Karpas-422 (cell line): ENCODE measurements at regions not wholly inside any gene's neighbourhood (a gene's known extent, or its start where the extent isn't known, plus 50 kb on each side); places are given as distances from the start of the nearest gene placed in this dataset.

ENCODE experiments used
- DNase-seq: peaks from one replicate; pipeline ENCODE4 v3.0.0-alpha.2; 2015
- H2AFZ ChIP-seq: fragments of 200-600 bp; sonication (generic); 2 replicates; pipeline ENCODE4 v1.6.1; 2014; ENCODE audit warnings: antibody characterized with exemption, low read length, mixed read lengths
- H3K27ac ChIP-seq: fragments of 200-600 bp; sonication (generic); 2 replicates; pipeline ENCODE4 v1.5.1; 2014; ENCODE audit warnings: mild to moderate bottlenecking, low read length, moderate library complexity
- H3K27me3 ChIP-seq: fragments of 200-600 bp; sonication (generic); 2 replicates; pipeline ENCODE4 v1.6.1; 2014; ENCODE audit warnings: low read length, mixed read lengths
- H3K36me3 ChIP-seq: fragments of 200-600 bp; sonication (generic); 2 replicates; pipeline ENCODE4 v1.6.1; 2014; ENCODE audit warnings: low read length, mixed read lengths; ENCODE audit not compliant: insufficient read depth
- H3K4me1 ChIP-seq: fragments of 200-600 bp; sonication (generic); 2 replicates; pipeline ENCODE4 v1.6.1; 2014; ENCODE audit warnings: mild to moderate bottlenecking, low read length, mixed read lengths
- H3K4me2 ChIP-seq: fragments of 200-600 bp; sonication (generic); 2 replicates; pipeline ENCODE4 v1.6.1; 2014; ENCODE audit warnings: low read length, low read depth, mild to moderate bottlenecking; ENCODE audit not compliant: poor library complexity, severe bottlenecking
- H3K4me3 ChIP-seq: fragments of 200-600 bp; sonication (generic); 2 replicates; pipeline ENCODE4 v1.5.1; 2014; ENCODE audit warnings: mild to moderate bottlenecking, antibody characterized with exemption, low read length, mixed read lengths
- H3K79me2 ChIP-seq: fragments of 200-600 bp; sonication (generic); 2 replicates; pipeline ENCODE4 v1.6.1; 2014; ENCODE audit warnings: mild to moderate bottlenecking, low read length, mixed read lengths
- H3K9ac ChIP-seq: fragments of 200-600 bp; sonication (generic); 2 replicates; pipeline ENCODE4 v1.6.0; 2014; ENCODE audit warnings: low read length
- H3K9me2 ChIP-seq: fragments of 200-600 bp; sonication (generic), shearing (Covaris generic); replicated peaks from 2 replicates; pipeline ENCODE4 v1.6.0; 2014; ENCODE audit warnings: mild to moderate bottlenecking, low read length, moderate library complexity; ENCODE audit not compliant: insufficient read depth
- H3K9me3 ChIP-seq: fragments of 300-700, 200-600 bp; sonication (generic); 2 replicates; pipeline ENCODE4 v1.6.1; 2014; ENCODE audit warnings: low read length, mixed read lengths
- H4K20me1 ChIP-seq: fragments of 200-600 bp; sonication (generic); 2 replicates; pipeline ENCODE4 v1.6.1; 2014; ENCODE audit warnings: mild to moderate bottlenecking, antibody characterized with exemption, low read length, low read depth; ENCODE audit not compliant: insufficient read depth

DNA sequence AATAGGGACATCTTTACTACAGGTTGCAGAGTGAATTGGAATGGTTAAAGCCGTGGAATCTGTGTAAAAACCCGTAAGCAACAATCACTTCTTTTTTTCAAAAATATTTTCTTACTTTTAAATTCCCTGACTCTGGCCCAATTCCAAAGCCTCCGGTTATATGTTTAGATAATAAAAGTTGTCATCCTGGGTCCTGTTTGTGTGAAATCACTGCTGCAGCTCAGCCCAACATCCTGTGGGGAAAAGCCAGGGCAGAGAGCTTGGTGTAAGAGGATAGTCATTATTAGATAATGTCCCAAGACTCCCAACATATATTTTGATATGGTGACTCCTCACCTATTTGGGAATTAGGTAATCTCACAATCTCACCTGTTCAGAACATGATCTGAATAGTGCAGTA is 586.0 kb upstream of the BRINP1 start:
- H3K9ac ChIP-seq: no peak overlapping the region
- H3K4me3 ChIP-seq: no peak overlapping the region
- H3K27me3 ChIP-seq: no peaks in the 10 kb centered on the region
- no peaks in the 10 kb centered on the region for H3K79me2 ChIP-seq
- no peaks in the 10 kb centered on the region for H4K20me1 ChIP-seq
- no peaks in the 10 kb centered on the region for H3K36me3 ChIP-seq
- DNase-seq: no peak
- no peaks in the 10 kb centered on the region for H3K9me2 ChIP-seq
- H3K4me2 ChIP-seq: no peak overlapping the region
- no peak overlapping the region for H2AFZ ChIP-seq
- no peaks in the 10 kb centered on the region for H3K9me3 ChIP-seq
- no peaks in the 10 kb centered on the region for H3K4me1 ChIP-seq
- no peak overlapping the region for H3K27ac ChIP-seq

DNA sequence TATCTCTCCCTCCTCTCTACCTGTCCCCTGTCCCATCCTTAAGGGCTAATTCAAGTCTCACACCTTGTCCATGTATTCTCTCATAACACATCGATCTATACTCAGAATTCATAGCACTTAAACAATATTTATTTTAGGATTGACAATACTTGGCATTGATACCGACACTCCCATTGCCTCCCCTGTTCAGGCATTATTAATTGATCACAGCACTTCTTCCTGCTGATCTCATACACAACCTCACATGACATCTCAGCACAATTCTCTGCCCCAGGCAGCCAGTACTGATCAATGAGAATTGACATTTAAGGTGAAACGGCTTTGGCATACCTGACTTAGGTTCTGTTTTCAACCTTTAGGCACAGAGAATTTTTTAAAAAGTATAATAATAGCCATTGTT is 582.4 kb upstream of the BRINP1 start:
- Histone ChIP-seq H4K20me1 (no peaks in the 10 kb centered on the region), H3K4me3 (no peak overlapping the region), H3K27ac (no peak overlapping the region), H3K9me2 (no peaks in the 10 kb centered on the region), H3K4me1 (no peaks in the 10 kb centered on the region), H3K79me2 (no peaks in the 10 kb centered on the region), H3K36me3 (no peaks in the 10 kb centered on the region), H3K27me3 (no peaks in the 10 kb centered on the region), H2AFZ (no peak overlapping the region), H3K9ac (no peak overlapping the region), H3K4me2 (no peak overlapping the region), H3K9me3 (no peaks in the 10 kb centered on the region)
- DNase-seq: no peak

DNA sequence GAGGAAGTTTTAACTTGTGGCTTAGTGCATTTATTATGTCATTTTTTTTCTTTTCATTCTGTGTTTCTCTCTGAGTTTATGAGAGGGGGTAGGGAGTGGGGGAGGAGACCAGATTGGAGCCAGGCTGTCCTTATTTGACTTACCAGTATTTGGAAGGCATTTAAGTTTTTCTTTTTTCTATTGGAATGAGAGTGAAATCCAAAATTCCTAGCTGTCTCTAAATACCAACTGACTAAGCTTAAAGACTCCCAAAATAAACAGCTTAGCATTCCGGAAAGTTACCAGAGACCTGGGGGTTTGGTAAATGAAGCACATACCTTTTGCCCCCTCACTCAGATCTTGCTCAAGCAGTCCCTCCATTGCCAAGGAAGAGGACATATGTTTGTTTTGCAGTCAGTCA is 581.9 kb upstream of the BRINP1 start:
- no peak overlapping the region for H2AFZ ChIP-seq
- DNase-seq: no peak
- H3K4me2 ChIP-seq: no peak overlapping the region
- H3K9me3 ChIP-seq: no peaks in the 10 kb centered on the region
- H3K4me3 ChIP-seq: no peak overlapping the region
- H3K9ac ChIP-seq: no peak overlapping the region
- H4K20me1 ChIP-seq: no peaks in the 10 kb centered on the region
- no peaks in the 10 kb centered on the region for H3K9me2 ChIP-seq
- H3K27ac ChIP-seq: no peak overlapping the region
- no peaks in the 10 kb centered on the region for H3K27me3 ChIP-seq
- no peaks in the 10 kb centered on the region for H3K4me1 ChIP-seq
- H3K36me3 ChIP-seq: no peaks in the 10 kb centered on the region
- H3K79me2 ChIP-seq: no peaks in the 10 kb centered on the region

DNA sequence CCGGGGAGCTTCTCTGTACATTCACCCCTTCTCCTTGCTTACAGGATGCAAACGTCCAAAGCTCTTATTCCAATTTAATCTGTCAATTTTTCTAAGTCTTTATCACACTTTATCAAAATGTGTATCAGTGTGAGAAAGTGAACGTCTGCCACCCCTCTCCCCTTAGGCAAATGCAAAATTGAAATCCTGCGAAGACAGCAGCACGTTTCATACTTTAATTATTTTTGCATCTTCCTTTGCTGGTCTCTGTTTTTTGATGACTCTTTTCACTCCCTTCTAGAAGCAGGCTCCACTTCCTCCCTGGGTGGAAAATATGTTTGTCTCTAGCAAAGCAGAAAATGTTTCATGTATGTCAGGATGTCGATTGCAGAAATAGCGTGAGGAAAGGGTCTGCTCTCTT is 576.5 kb upstream of the BRINP1 start:
- Histone ChIP-seq H3K9me3 (no peaks in the 10 kb centered on the region), H3K4me2 (no peak overlapping the region), H3K9ac (no peak overlapping the region), H4K20me1 (no peaks in the 10 kb centered on the region), H3K79me2 (no peaks in the 10 kb centered on the region), H3K27ac (no peak overlapping the region), H3K36me3 (no peaks in the 10 kb centered on the region), H2AFZ (no peak overlapping the region), H3K4me1 (no peaks in the 10 kb centered on the region), H3K27me3 (no peaks in the 10 kb centered on the region), H3K9me2 (no peaks in the 10 kb centered on the region), H3K4me3 (no peak overlapping the region)
- no peak for DNase-seq

DNA sequence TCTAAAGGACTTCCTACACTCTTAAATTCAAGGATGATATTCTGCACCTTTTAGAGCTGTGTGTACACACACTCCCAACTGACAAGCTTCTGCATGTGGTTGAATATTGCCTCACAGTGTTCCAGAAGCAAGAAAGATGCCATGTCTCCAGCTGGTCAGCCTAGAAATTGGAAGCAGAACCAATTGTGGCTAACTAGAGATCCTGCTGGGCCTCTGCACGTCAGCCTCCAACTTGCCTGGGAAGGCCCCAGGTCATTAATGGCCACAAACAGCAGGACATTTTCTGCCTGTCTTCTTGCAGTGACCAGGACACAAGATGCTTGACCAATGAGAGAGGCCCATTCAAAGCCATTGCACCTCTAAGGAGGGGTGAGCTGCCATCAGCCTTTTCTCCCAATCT is 571.9 kb upstream of the BRINP1 start:
- Histone ChIP-seq H2AFZ (no peak overlapping the region), H4K20me1 (no peaks in the 10 kb centered on the region), H3K27ac (no peak overlapping the region), H3K79me2 (no peaks in the 10 kb centered on the region), H3K9me2 (no peaks in the 10 kb centered on the region), H3K36me3 (no peaks in the 10 kb centered on the region), H3K4me1 (no peaks in the 10 kb centered on the region), H3K9me3 (no peaks in the 10 kb centered on the region), H3K4me2 (no peak overlapping the region), H3K9ac (no peak overlapping the region), H3K4me3 (no peak overlapping the region), H3K27me3 (no peaks in the 10 kb centered on the region)
- DNase-seq: no peak

DNA sequence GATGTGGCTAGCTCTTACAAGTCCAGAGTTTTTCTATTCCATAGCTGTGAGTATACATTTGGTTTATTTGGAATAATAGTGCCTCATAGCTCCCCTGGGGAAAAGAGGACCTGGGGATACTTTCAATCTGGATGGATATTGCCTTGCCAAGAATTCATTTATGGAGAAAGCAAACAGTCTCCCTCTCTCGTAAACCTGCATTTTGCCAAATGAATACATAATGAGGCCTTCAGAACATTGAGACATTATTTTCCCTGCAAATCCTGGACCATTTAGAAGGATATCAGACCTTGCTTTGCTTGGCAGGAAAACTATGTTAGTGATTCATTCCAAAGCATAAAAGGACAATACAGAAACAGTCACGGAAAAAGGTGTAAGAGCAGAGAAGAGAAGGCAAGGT is 569.6 kb upstream of the BRINP1 start:
- Histone ChIP-seq H3K9ac (no peak overlapping the region), H3K36me3 (no peaks in the 10 kb centered on the region), H3K4me2 (no peak overlapping the region), H3K27ac (no peak overlapping the region), H3K9me2 (no peaks in the 10 kb centered on the region), H3K4me1 (no peaks in the 10 kb centered on the region), H2AFZ (no peak overlapping the region), H3K79me2 (no peaks in the 10 kb centered on the region), H3K27me3 (no peaks in the 10 kb centered on the region), H3K9me3 (no peaks in the 10 kb centered on the region), H3K4me3 (no peak overlapping the region), H4K20me1 (no peaks in the 10 kb centered on the region)
- DNase-seq: no peak

DNA sequence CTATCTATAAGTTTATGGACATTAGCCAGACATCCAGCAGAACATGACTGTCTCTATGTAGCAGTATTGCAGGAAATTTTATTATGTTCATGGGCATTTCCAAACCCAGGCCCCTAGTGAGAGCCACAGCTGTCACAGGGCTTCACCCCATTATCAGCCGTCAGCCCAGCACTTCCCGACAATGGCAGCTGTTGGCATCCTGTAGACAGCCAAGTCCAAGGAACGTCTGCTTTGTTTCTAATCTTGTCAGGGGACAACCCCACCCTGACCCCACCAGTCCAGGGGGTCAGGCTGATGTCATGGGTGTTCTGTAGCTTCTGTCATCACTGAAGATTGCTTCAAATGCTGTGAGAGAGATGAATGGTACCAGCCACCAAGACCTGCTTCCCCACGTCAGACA is 565.3 kb upstream of the BRINP1 start:
- Histone ChIP-seq H3K79me2 (no peaks in the 10 kb centered on the region), H4K20me1 (no peaks in the 10 kb centered on the region), H3K4me3 (no peak overlapping the region), H3K27me3 (no peaks in the 10 kb centered on the region), H3K4me1 (no peaks in the 10 kb centered on the region), H3K27ac (no peak overlapping the region), H3K9ac (no peak overlapping the region), H3K9me2 (no peaks in the 10 kb centered on the region), H3K36me3 (no peaks in the 10 kb centered on the region), H3K9me3 (no peaks in the 10 kb centered on the region), H3K4me2 (no peak overlapping the region), H2AFZ (no peak overlapping the region)
- no peak for DNase-seq

DNA sequence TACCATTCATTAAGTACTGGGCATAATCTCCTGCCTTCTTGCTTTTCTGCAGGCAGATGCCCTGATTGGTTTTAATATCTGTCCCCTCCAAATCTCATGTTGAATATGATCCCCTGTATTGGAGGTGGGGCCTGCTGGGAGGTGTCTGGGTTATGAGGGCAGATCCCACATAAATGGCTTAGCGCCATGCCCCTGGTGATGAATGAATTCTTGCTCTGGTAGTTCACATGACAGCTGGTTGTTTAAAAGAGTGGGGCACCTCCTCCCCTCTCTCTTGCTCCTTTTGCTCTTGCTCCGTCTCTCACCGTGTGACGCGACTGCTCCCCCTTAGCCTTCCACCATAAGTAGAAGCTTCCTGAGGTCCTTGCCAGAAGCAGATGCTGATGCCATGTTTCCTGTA is 564.0 kb upstream of the BRINP1 start:
- no peak overlapping the region for H3K4me2 ChIP-seq
- H4K20me1 ChIP-seq: no peaks in the 10 kb centered on the region
- no peak overlapping the region for H3K27ac ChIP-seq
- H3K9me3 ChIP-seq: no peaks in the 10 kb centered on the region
- no peak overlapping the region for H2AFZ ChIP-seq
- H3K9ac ChIP-seq: no peak overlapping the region
- H3K4me3 ChIP-seq: no peak overlapping the region
- DNase-seq: no peak
- no peaks in the 10 kb centered on the region for H3K4me1 ChIP-seq
- no peaks in the 10 kb centered on the region for H3K27me3 ChIP-seq
- H3K36me3 ChIP-seq: no peaks in the 10 kb centered on the region
- H3K9me2 ChIP-seq: no peaks in the 10 kb centered on the region
- H3K79me2 ChIP-seq: no peaks in the 10 kb centered on the region

DNA sequence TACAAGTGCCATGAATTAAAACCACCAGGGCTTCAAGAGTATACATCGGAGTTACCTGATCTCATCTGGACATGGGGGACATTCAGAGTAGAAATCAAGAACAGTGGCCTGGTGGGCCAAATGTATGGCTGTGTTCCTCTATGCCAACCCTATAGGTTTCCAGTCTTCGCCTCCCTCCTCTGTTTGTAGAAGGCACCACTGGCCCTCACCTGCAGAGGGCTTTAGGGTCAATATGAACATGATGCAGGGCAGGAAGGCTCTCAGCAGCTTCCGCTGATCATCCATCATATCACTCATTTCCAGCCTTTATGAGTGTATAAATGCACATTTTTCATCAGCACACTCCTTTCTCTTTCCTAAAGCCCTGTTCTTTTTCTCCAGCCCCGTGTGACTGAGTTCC is 555.5 kb upstream of the BRINP1 start:
- H3K4me1 ChIP-seq: no peaks in the 10 kb centered on the region
- H3K27ac ChIP-seq: no peak overlapping the region
- H3K9me3 ChIP-seq: peaks cover 6% of the 10 kb centered on the region; the same call in 1 of the 2 replicates
- H2AFZ ChIP-seq: no peak overlapping the region
- no peak for DNase-seq
- H3K27me3 ChIP-seq: no peaks in the 10 kb centered on the region
- no peaks in the 10 kb centered on the region for H4K20me1 ChIP-seq
- H3K36me3 ChIP-seq: no peaks in the 10 kb centered on the region
- no peak overlapping the region for H3K4me3 ChIP-seq
- no peaks in the 10 kb centered on the region for H3K79me2 ChIP-seq
- H3K9ac ChIP-seq: no peak overlapping the region
- no peaks in the 10 kb centered on the region for H3K9me2 ChIP-seq
- H3K4me2 ChIP-seq: no peak overlapping the region
